GM06990 (cell line): ENCODE measurements at regions not wholly inside any gene's neighbourhood (a gene's known extent, or its start where the extent isn't known, plus 50 kb on each side); places are given as distances from the start of the nearest gene placed in this dataset.
"Not testable (repeated sequence)": the region's sequence is repeated elsewhere in the genome, so short reads cannot be mapped to it uniquely, and the experiment has no call there.

Source experiments
- DNase-seq: peaks from one replicate; pipeline ENCODE4 v3.0.0-alpha.2; 2011; ENCODE audit not compliant: insufficient read length; ENCODE audit errors: extremely low read depth
- H3K27me3 ChIP-seq: replicated peaks from 2 replicates; pipeline ENCODE4 v1.6.0; 2011; ENCODE audit warnings: low read length; ENCODE audit not compliant: control insufficient read depth, insufficient read depth
- H3K36me3 ChIP-seq: 2 replicates; pipeline ENCODE4 v1.5.1; 2011; ENCODE audit warnings: low read length; ENCODE audit not compliant: control insufficient read depth, insufficient read depth
- H3K4me3 ChIP-seq: replicated peaks from 2 replicates; pipeline ENCODE4 v1.5.1; 2011; ENCODE audit warnings: low read depth, mild to moderate bottlenecking, control low read depth, low read length
- CTCF ChIP-seq: IDR thresholded peaks from 2 replicates; pipeline ENCODE4 v1.5.1; 2011; ENCODE audit warnings: low read length, control low read depth, mild to moderate bottlenecking, inconsistent platforms; ENCODE audit not compliant: insufficient read depth, poor library complexity, severe bottlenecking

- Histone ChIP-seq H3K27me3 (no peaks in the 10 kb centered on the region), H3K36me3 (no peaks in the 10 kb centered on the region), H3K4me3 (no peak overlapping the region)
- no peak for DNase-seq
- TF ChIP-seq CTCF, result no peak
Observed at GRCh38 chr9:30622561-30622960, 1761.9 kb upstream of the ACO1 start.

- Histone ChIP-seq H3K36me3 (no peaks in the 10 kb centered on the region), H3K4me3 (no peak overlapping the region), H3K27me3 (no peaks in the 10 kb centered on the region)
- DNase-seq, result no peak
- TF ChIP-seq CTCF, result no peak
Observed at GRCh38 chr9:30628915-30629567, 1755.4 kb upstream of the ACO1 start.

- no peak for TF ChIP-seq CTCF
- DNase-seq, result no peak
- Histone ChIP-seq H3K4me3 (no peak overlapping the region), H3K36me3 (no peaks in the 10 kb centered on the region), H3K27me3 (no peaks in the 10 kb centered on the region)
Observed at GRCh38 chr9:30630459-30630858, 1754.0 kb upstream of the ACO1 start.

GRCh38 chr9:30646639-30647038, 1737.8 kb upstream of the ACO1 start:
- DNase-seq, H3K27me3 ChIP-seq, H3K4me3 ChIP-seq, H3K36me3 ChIP-seq: not testable (repeated sequence)

GRCh38 chr9:30661925-30662324, 1722.5 kb upstream of the ACO1 start:
- no peak for DNase-seq
- Histone ChIP-seq H3K4me3 (no peak overlapping the region), H3K36me3 (no peaks in the 10 kb centered on the region), H3K27me3 (no peaks in the 10 kb centered on the region)
- TF ChIP-seq CTCF, result no peak

- Histone ChIP-seq H3K4me3 (no peak overlapping the region), H3K27me3 (no peaks in the 10 kb centered on the region), H3K36me3 (no peaks in the 10 kb centered on the region)
- peak; percentile 1 for DNase-seq
- TF ChIP-seq CTCF, result no peak
Observed at GRCh38 chr9:30670805-30671562, 1713.5 kb upstream of the ACO1 start.
